ENCODE measurements at regions not wholly inside any gene's neighbourhood (a gene's known extent, or its start where the extent isn't known, plus 50 kb on each side); places are given as distances from the start of the nearest gene placed in this dataset.

DNA sequence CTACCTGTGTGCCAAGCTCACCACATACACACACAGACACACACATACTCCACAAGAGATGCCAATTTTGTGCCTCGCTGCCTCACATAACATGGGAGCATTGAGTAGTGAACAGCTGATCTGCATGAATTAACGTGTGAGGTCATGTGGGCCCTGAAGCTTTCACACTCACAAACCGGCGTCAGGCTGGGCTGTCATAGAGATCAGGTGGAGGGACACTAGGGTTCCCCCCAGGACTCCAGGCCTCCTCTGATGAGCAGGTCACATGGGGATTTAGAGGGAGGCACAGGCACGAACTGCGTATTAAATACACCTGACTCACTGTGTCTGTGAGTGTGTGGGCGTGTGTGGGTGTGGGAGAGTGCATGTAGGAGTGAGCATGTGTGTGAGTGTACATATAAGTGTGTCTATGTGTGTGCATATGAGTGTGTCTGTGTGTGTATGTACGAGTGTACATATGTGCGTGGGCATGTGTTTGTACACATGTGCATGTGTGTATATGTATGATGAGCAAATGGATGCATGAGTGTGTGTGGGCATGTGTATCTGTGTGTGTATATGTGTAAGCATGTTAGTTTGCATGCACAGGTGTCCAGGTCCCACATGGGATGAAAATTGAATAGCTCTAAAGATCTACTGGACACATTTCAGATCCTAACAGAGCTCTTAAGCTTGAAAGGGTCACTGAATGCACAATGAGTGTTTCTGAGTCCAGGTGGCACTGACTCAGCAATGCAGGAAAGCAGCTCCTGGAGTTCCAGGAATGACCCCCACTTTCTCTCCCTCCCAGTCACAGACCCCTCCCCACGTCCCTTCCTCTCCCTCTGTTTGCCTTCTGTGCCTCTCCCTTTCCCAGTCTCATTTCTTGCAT lies 336.6 kb downstream of the PREX1 start:
- TF ChIP-seq ZNF138 (CRISPR knock-in tag; IDR thresholded peaks at IDR 0.05; ENCODE audit: low read depth) (no peak), TCF7L2 (IDR thresholded peaks at IDR 0.05; ENCODE audit: low read depth, low read length) (no peak), NPAS2 (CRISPR knock-in tag; IDR thresholded peaks at IDR 0.05; ENCODE audit: borderline replicate concordance) (no peak), SMARCC2 (IDR thresholded peaks at IDR 0.05) (no peak), ETV5 (CRISPR knock-in tag; IDR thresholded peaks at IDR 0.05; ENCODE audit: borderline replicate concordance) (no peak), TAF1 (CRISPR knock-in tag; IDR thresholded peaks at IDR 0.05) (no peak)
- TF ChIP-seq, protein P1, sequence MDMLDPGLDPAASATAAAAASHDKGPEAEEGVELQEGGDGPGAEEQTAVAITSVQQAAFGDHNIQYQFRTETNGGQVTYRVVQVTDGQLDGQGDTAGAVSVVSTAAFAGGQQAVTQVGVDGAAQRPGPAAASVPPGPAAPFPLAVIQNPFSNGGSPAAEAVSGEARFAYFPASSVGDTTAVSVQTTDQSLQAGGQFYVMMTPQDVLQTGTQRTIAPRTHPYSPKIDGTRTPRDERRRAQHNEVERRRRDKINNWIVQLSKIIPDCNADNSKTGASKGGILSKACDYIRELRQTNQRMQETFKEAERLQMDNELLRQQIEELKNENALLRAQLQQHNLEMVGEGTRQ (IDR thresholded peaks at IDR 0.05; ENCODE audit: low read depth, low read length), result no peak
- TF ChIP-seq, protein P1 (CRISPR knock-in tag; IDR thresholded peaks at IDR 0.05; ENCODE audit: borderline replicate concordance), result no peak
- TF ChIP-seq, protein P2, sequence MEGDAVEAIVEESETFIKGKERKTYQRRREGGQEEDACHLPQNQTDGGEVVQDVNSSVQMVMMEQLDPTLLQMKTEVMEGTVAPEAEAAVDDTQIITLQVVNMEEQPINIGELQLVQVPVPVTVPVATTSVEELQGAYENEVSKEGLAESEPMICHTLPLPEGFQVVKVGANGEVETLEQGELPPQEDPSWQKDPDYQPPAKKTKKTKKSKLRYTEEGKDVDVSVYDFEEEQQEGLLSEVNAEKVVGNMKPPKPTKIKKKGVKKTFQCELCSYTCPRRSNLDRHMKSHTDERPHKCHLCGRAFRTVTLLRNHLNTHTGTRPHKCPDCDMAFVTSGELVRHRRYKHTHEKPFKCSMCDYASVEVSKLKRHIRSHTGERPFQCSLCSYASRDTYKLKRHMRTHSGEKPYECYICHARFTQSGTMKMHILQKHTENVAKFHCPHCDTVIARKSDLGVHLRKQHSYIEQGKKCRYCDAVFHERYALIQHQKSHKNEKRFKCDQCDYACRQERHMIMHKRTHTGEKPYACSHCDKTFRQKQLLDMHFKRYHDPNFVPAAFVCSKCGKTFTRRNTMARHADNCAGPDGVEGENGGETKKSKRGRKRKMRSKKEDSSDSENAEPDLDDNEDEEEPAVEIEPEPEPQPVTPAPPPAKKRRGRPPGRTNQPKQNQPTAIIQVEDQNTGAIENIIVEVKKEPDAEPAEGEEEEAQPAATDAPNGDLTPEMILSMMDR (CRISPR knock-in tag; IDR thresholded peaks at IDR 0.05), result no peak
